H9 (cell line): ENCODE measurements at regions not wholly inside any gene's neighbourhood (a gene's known extent, or its start where the extent isn't known, plus 50 kb on each side); places are given as distances from the start of the nearest gene placed in this dataset.

Experiments
- DNase-seq: peaks from one replicate; pipeline ENCODE4 v3.0.0-alpha.2; 2017
- H2AFZ ChIP-seq: one replicate; pipeline ENCODE4 v1.6.1; 2013; ENCODE audit warnings: mild to moderate bottlenecking, low read length, control low read depth, moderate library complexity
- H2AK5ac ChIP-seq: 2 replicates; pipeline ENCODE4 v1.6.1; 2013; ENCODE audit warnings: low read length, control low read depth, mixed read lengths; ENCODE audit not compliant: insufficient read length
- H2BK120ac ChIP-seq: one replicate; pipeline ENCODE4 v1.6.1; 2013; ENCODE audit warnings: low read depth, mild to moderate bottlenecking, low read length, control low read depth, inconsistent platforms; ENCODE audit not compliant: poor library complexity, severe bottlenecking
- H2BK12ac ChIP-seq: 2 replicates; pipeline ENCODE4 v1.6.1; 2013; ENCODE audit warnings: low read length, control low read depth, mixed read lengths, low read depth; ENCODE audit not compliant: insufficient read length
- H2BK15ac ChIP-seq: 2 replicates; pipeline ENCODE4 v1.6.1; 2013; ENCODE audit warnings: low read depth, low read length, control low read depth
- H2BK20ac ChIP-seq: one replicate; pipeline ENCODE4 v1.6.1; 2013; ENCODE audit warnings: low read depth, mild to moderate bottlenecking, low read length, control low read depth, inconsistent platforms; ENCODE audit not compliant: poor library complexity, severe bottlenecking
- H2BK5ac ChIP-seq: 2 replicates; pipeline ENCODE4 v1.6.1; 2013; ENCODE audit warnings: low read length, control low read depth, mixed read lengths; ENCODE audit not compliant: insufficient read length
- H3K14ac ChIP-seq: 2 replicates; pipeline ENCODE4 v1.6.1; 2013; ENCODE audit warnings: low read length, control low read depth; ENCODE audit not compliant: insufficient read depth
- H3K18ac ChIP-seq: 2 replicates; pipeline ENCODE4 v1.6.1; 2013; ENCODE audit warnings: low read depth, mild to moderate bottlenecking, mixed read lengths, low read length, control low read depth; ENCODE audit not compliant: insufficient read length
- H3K23ac ChIP-seq: 2 replicates; pipeline ENCODE4 v1.6.1; 2013; ENCODE audit warnings: low read length, control low read depth, mixed read lengths, low read depth; ENCODE audit not compliant: insufficient read length
- H3K23me2 ChIP-seq: 2 replicates; pipeline ENCODE4 v1.6.1; 2013; ENCODE audit warnings: low read depth, mild to moderate bottlenecking, mixed read lengths, low read length, control low read depth; ENCODE audit not compliant: insufficient read length, poor library complexity, severe bottlenecking
- H3K27ac ChIP-seq: 2 replicates; pipeline ENCODE4 v1.5.1; 2013; ENCODE audit warnings: low read length, control low read depth, mixed read lengths, low read depth; ENCODE audit not compliant: insufficient read length
- H3K27me3 ChIP-seq: 2 replicates; pipeline ENCODE4 v1.6.1; 2013; ENCODE audit warnings: low read length, control low read depth, inconsistent platforms; ENCODE audit not compliant: insufficient read depth
- H3K4ac ChIP-seq: 2 replicates; pipeline ENCODE4 v1.6.1; 2013; ENCODE audit warnings: low read depth, mild to moderate bottlenecking, control low read depth, inconsistent platforms, low read length, moderate library complexity
- H3K4me1 ChIP-seq: 2 replicates; pipeline ENCODE4 v1.6.1; 2013; ENCODE audit warnings: low read length, control low read depth, inconsistent platforms; ENCODE audit not compliant: insufficient read depth
- H3K4me2 ChIP-seq: 2 replicates; pipeline ENCODE4 v1.6.1; 2013; ENCODE audit warnings: low read length, control low read depth, mixed read lengths; ENCODE audit not compliant: insufficient read length, insufficient read depth
- H3K56ac ChIP-seq: 2 replicates; pipeline ENCODE4 v1.6.1; 2013; ENCODE audit warnings: low read depth, mild to moderate bottlenecking, mixed read lengths, low read length, control low read depth; ENCODE audit not compliant: insufficient read length
- H3K79me1 ChIP-seq: 2 replicates; pipeline ENCODE4 v1.6.1; 2013; ENCODE audit warnings: low read depth, mild to moderate bottlenecking, moderate library complexity, low read length, control low read depth, inconsistent platforms; ENCODE audit not compliant: insufficient read depth, poor library complexity, severe bottlenecking
- H3K79me2 ChIP-seq: 2 replicates; pipeline ENCODE4 v1.6.1; 2013; ENCODE audit warnings: low read length, control low read depth, inconsistent platforms; ENCODE audit not compliant: insufficient read depth
- H3K9ac ChIP-seq: 2 replicates; pipeline ENCODE4 v1.6.1; 2013; ENCODE audit warnings: low read length, control low read depth, mixed read lengths; ENCODE audit not compliant: insufficient read length; ENCODE audit errors: extremely low read depth
- H3K9me3 ChIP-seq: one replicate; pipeline ENCODE4 v1.6.1; 2013; ENCODE audit warnings: low read depth, low read length, inconsistent platforms; ENCODE audit not compliant: control insufficient read depth
- H3T11ph ChIP-seq: one replicate; pipeline ENCODE4 v1.6.1; 2013; ENCODE audit warnings: mild to moderate bottlenecking, low read length, control low read depth, inconsistent platforms
- H4K20me1 ChIP-seq: one replicate; pipeline ENCODE4 v1.6.1; 2013; ENCODE audit not compliant: control insufficient read depth, insufficient read length, insufficient read depth
- H4K5ac ChIP-seq: 2 replicates; pipeline ENCODE4 v1.6.1; 2013; ENCODE audit warnings: low read depth, mild to moderate bottlenecking, mixed read lengths, low read length, control low read depth; ENCODE audit not compliant: insufficient read length
- H4K8ac ChIP-seq: replicated peaks from 2 replicates; pipeline ENCODE4 v1.6.1; 2013; ENCODE audit warnings: low read length, control low read depth, mixed read lengths, low read depth; ENCODE audit not compliant: insufficient read length
- H4K91ac ChIP-seq: 2 replicates; pipeline ENCODE4 v1.6.1; 2013; ENCODE audit warnings: low read depth, mild to moderate bottlenecking, moderate library complexity, mixed read lengths, low read length, control low read depth; ENCODE audit not compliant: insufficient read length
- H3K27ac Mint-ChIP-seq, 3 experiments: 2 replicates in 2 of 3; 3 replicates in 1 of 3; pipeline ENCODE4 v1.8.0; 2020 to 2021; ENCODE audit warnings: mixed read lengths in 3 of 3, mild to moderate bottlenecking in 1 of 3, moderate library complexity in 1 of 3
- H3K27me3 Mint-ChIP-seq: 2 replicates; pipeline ENCODE4 v1.8.0; 2021; ENCODE audit warnings: low read depth, mild to moderate bottlenecking, moderate library complexity, mixed read lengths
- H3K36me3 Mint-ChIP-seq, 3 experiments: 2 replicates in 2 of 3; 3 replicates in 1 of 3; pipeline ENCODE4 v1.8.0; 2020 to 2021; ENCODE audit warnings: low read depth in 3 of 3, mixed read lengths in 3 of 3; ENCODE audit not compliant: insufficient read depth in 1 of 3
- H3K4me1 Mint-ChIP-seq, 2 experiments: 2 replicates each; pipeline ENCODE4 v1.8.0; 2020; ENCODE audit warnings: mixed read lengths in 2 of 2
- H3K4me3 Mint-ChIP-seq, 2 experiments: 2 replicates in 1 of 2; 3 replicates in 1 of 2; pipeline ENCODE4 v1.8.0; 2020 to 2021; ENCODE audit warnings: mild to moderate bottlenecking in 2 of 2, mixed read lengths in 2 of 2, moderate library complexity in 1 of 2
- H3K9me3 Mint-ChIP-seq, 2 experiments: 2 replicates in 1 of 2; 3 replicates in 1 of 2; pipeline ENCODE4 v1.8.0; 2020; ENCODE audit warnings: mild to moderate bottlenecking in 2 of 2, mixed read lengths in 2 of 2, moderate library complexity in 1 of 2
- WGBS: extraction: QIAGEN DNeasy Blood & Tissue Kit; methylation state at CpG from one replicate; pipeline ENCODE4 v1.1.7; 2013; ENCODE audit warnings: missing lambda C conversion rate, low lambda C conversion rate, mixed read lengths; ENCODE audit not compliant: insufficient read length; ENCODE audit errors: extremely low coverage; 5-methylcytosine and 5-hydroxymethylcytosine counted together
- TF ChIP-seq, protein P1 (sequence below): fragments of 200-600 bp; sonication (generic); conservative IDR thresholded peaks from 3 replicates; pipeline ENCODE4 v1.8.0; 2021; ENCODE audit warnings: antibody characterized with exemption, mild to moderate bottlenecking

DNA sequence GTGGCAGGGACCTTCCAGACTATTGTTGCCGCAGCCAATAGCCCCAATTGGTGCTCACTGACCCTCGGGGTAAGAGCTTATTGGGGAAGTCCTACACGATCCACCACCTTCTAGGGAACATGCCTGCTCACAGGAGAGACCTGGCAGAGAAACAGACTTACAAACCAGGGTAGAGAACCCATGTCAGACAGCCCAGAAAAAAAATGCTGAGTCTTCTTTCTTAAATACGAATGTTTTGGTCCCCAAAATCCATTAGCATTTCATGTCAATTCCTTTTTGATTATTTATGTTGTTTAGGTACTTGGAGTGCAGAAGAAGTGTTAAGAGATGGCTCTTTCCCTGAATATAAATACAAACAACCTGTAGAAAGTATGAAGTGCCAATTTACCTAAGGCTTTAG lies 84.9 kb upstream of the PDE10A start:
- no peak overlapping the region for H4K91ac ChIP-seq
- no peak overlapping the region for H4K5ac ChIP-seq
- Mint-ChIP-seq H3K27me3 (peaks cover 2% of the 10 kb centered on the region), H3K36me3 (peaks cover 0 to 6% (median 4%) of the 10 kb centered on the region in 3 experiments; a peak in 4 of 7 replicates), H3K9me3 (peaks cover 5 to 13% of the 10 kb centered on the region in 2 experiments; a peak in 4 of 5 replicates), H3K4me1 (no peaks in the 10 kb centered on the region), H3K27ac (no peak overlapping the region), H3K4me3 (no peak overlapping the region)
- H2BK120ac ChIP-seq: no peak overlapping the region
- no peak overlapping the region for H2AK5ac ChIP-seq
- H3T11ph ChIP-seq: no peak overlapping the region
- H3K23me2 ChIP-seq: no peaks in the 10 kb centered on the region
- H3K56ac ChIP-seq: no peak overlapping the region
- WGBS: no CpG with 5 or more reads among the region's 4 CpGs
- no peak overlapping the region for H3K14ac ChIP-seq
- H3K9me3 ChIP-seq: no peaks in the 10 kb centered on the region
- H2BK20ac ChIP-seq: no peak overlapping the region
- H3K23ac ChIP-seq: no peak overlapping the region
- H2AFZ ChIP-seq: no peak overlapping the region
- no peak overlapping the region for H3K18ac ChIP-seq
- TF ChIP-seq, protein P1, sequence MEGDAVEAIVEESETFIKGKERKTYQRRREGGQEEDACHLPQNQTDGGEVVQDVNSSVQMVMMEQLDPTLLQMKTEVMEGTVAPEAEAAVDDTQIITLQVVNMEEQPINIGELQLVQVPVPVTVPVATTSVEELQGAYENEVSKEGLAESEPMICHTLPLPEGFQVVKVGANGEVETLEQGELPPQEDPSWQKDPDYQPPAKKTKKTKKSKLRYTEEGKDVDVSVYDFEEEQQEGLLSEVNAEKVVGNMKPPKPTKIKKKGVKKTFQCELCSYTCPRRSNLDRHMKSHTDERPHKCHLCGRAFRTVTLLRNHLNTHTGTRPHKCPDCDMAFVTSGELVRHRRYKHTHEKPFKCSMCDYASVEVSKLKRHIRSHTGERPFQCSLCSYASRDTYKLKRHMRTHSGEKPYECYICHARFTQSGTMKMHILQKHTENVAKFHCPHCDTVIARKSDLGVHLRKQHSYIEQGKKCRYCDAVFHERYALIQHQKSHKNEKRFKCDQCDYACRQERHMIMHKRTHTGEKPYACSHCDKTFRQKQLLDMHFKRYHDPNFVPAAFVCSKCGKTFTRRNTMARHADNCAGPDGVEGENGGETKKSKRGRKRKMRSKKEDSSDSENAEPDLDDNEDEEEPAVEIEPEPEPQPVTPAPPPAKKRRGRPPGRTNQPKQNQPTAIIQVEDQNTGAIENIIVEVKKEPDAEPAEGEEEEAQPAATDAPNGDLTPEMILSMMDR: no peak
- H4K8ac ChIP-seq: no peak overlapping the region
- no peaks in the 10 kb centered on the region for H3K79me1 ChIP-seq
- no peaks in the 10 kb centered on the region for H4K20me1 ChIP-seq
- no peaks in the 10 kb centered on the region for H3K79me2 ChIP-seq
- H3K27me3 ChIP-seq: no peaks in the 10 kb centered on the region
- DNase-seq: no peak
- no peak overlapping the region for H3K27ac ChIP-seq
- H3K4me1 ChIP-seq: no peaks in the 10 kb centered on the region
- no peak overlapping the region for H3K4me2 ChIP-seq
- no peak overlapping the region for H2BK15ac ChIP-seq
- no peak overlapping the region for H2BK5ac ChIP-seq
- H2BK12ac ChIP-seq: no peak overlapping the region
- no peak overlapping the region for H3K4ac ChIP-seq
- no peak overlapping the region for H3K9ac ChIP-seq
